ENCODE measurements at regions not wholly inside any gene's neighbourhood (a gene's known extent, or its start where the extent isn't known, plus 50 kb on each side); places are given as distances from the start of the nearest gene placed in this dataset.

- intact Hi-C loops (cut with micrococcal nuclease) (no loop called here), in situ Hi-C loops (cut with MboI) (no loop called here)
- Histone ChIP-seq H3K4me3 (no peak overlapping the region), H3K27ac (ENCODE audit: extremely low read depth, low read depth, low read length) (no peak overlapping the region), H3K9ac (ENCODE audit: insufficient read depth in 1 of 2, low read depth in 2 of 2, low read length in 2 of 2) (no peak overlapping the region), H3K79me2 (ENCODE audit: control insufficient read depth, insufficient read depth, low read length) (no peaks in the 10 kb centered on the region), H2AFZ (ENCODE audit: low read depth, low read length) (no peak overlapping the region), H3K4me2 (ENCODE audit: insufficient read depth, low read length) (no peak overlapping the region), H3K9me1 (ENCODE audit: control insufficient read depth, insufficient read depth, low read length) (no peaks in the 10 kb centered on the region), H3K9me3 (replicated peaks; ENCODE audit: control insufficient read depth, insufficient read depth, low read depth, low read length) (no peaks in the 10 kb centered on the region), H3K4me1 (replicated peaks in 1 of 2; ENCODE audit: control insufficient read depth in 2 of 2, insufficient read depth in 2 of 2, low read length in 2 of 2) (no peaks in the 10 kb centered on the region), H4K20me1 (replicated peaks; ENCODE audit: control insufficient read depth, insufficient read depth, low read length) (no peaks in the 10 kb centered on the region), H3K36me3 (ENCODE audit: control insufficient read depth, insufficient read depth, low read length) (no peaks in the 10 kb centered on the region), H3K27me3 (ENCODE audit: control insufficient read depth in 2 of 2, insufficient read depth in 2 of 2, low read length in 2 of 2) (no peaks in the 10 kb centered on the region)
- FAIRE-seq (no peak), DNase-seq (ENCODE audit: extremely low read depth in 1 of 4, low spot score in 3 of 4) (no peak), ATAC-seq (no peak)
- WGBS (ENCODE audit: insufficient coverage, low coverage, missing lambda C conversion rate) = 0% methylated on average over 1 of the region's 1 CpG
- ChIA-PET CTCF (ENCODE audit: low intra/inter-chr PET ratio) (no interaction called here), POLR2A (no interaction called here)
- no TSS peak for BruUV-seq (replicated peaks)
- no peak for TF ChIP-seq BRD4 (IDR thresholded peaks at IDR 0.05)
- TF ChIP-seq DNMT1 (IDR thresholded peaks at IDR 0.05) = no peak
Measured at GRCh38 chr4:175087145-175087544, 169.0 kb downstream of the ADAM29 start.

GRCh38 chr4:175090116-175090515 is 172.0 kb downstream of the ADAM29 start:
- Histone ChIP-seq H3K9me3 (replicated peaks; ENCODE audit: control insufficient read depth, insufficient read depth, low read depth, low read length) (no peaks in the 10 kb centered on the region), H3K4me3 (no peak overlapping the region), H3K4me2 (ENCODE audit: insufficient read depth, low read length) (no peak overlapping the region), H3K27ac (ENCODE audit: extremely low read depth, low read depth, low read length) (no peak overlapping the region), H3K9ac (ENCODE audit: insufficient read depth in 1 of 2, low read depth in 2 of 2, low read length in 2 of 2) (no peak overlapping the region), H3K27me3 (ENCODE audit: control insufficient read depth in 2 of 2, insufficient read depth in 2 of 2, low read length in 2 of 2) (no peaks in the 10 kb centered on the region), H4K20me1 (replicated peaks; ENCODE audit: control insufficient read depth, insufficient read depth, low read length) (no peaks in the 10 kb centered on the region), H3K4me1 (replicated peaks in 1 of 2; ENCODE audit: control insufficient read depth in 2 of 2, insufficient read depth in 2 of 2, low read length in 2 of 2) (no peaks in the 10 kb centered on the region), H3K9me1 (ENCODE audit: control insufficient read depth, insufficient read depth, low read length) (no peaks in the 10 kb centered on the region), H3K79me2 (ENCODE audit: control insufficient read depth, insufficient read depth, low read length) (no peaks in the 10 kb centered on the region), H3K36me3 (ENCODE audit: control insufficient read depth, insufficient read depth, low read length) (no peaks in the 10 kb centered on the region), H2AFZ (ENCODE audit: low read depth, low read length) (no peak overlapping the region)
- 0% methylated on average over 2 of the region's 2 CpGs for WGBS (ENCODE audit: insufficient coverage, low coverage, missing lambda C conversion rate)
- ChIA-PET CTCF (ENCODE audit: low intra/inter-chr PET ratio) (no interaction called here), POLR2A (no interaction called here)
- in situ Hi-C loops (cut with MboI) (no loop called here), intact Hi-C loops (cut with micrococcal nuclease) (no loop called here)
- ATAC-seq = no peak
- FAIRE-seq = no peak
- BruUV-seq (replicated peaks) = no TSS peak
- no peak for DNase-seq (ENCODE audit: extremely low read depth in 1 of 4, low spot score in 3 of 4)
- no peak for TF ChIP-seq ZNF561 (CRISPR knock-in tag; conservative IDR thresholded peaks at IDR 0.05)
- no peak for TF ChIP-seq ZNF124 (CRISPR knock-in tag; IDR thresholded peaks at IDR 0.05)
- no peak for TF ChIP-seq STAT5A (IDR thresholded peaks at IDR 0.05; ENCODE audit: borderline replicate concordance, low read length)
- TF ChIP-seq ZNF584 (CRISPR knock-in tag; IDR thresholded peaks at IDR 0.05; ENCODE audit: low read depth) = no peak
- TF ChIP-seq FOXP1 (CRISPR knock-in tag; IDR thresholded peaks at IDR 0.05) = no peak
- no peak for TF ChIP-seq ZBTB2 (IDR thresholded peaks at IDR 0.05)
- TF ChIP-seq LEF1 (IDR thresholded peaks at IDR 0.05) = no peak
- no peak for TF ChIP-seq NEUROD1 (IDR thresholded peaks at IDR 0.05; ENCODE audit: borderline replicate concordance, low read depth, low read length, partially characterized antibody)
- no peak for TF ChIP-seq CBX3 (IDR thresholded peaks at IDR 0.05; ENCODE audit: borderline replicate concordance in 1 of 2, low read length in 2 of 2)
- no peak for TF ChIP-seq IRF2 (CRISPR knock-in tag; IDR thresholded peaks at IDR 0.05)
- no peak for TF ChIP-seq RBFOX2 (IDR thresholded peaks at IDR 0.05; ENCODE audit: low read depth, low read length)
- no peak for TF ChIP-seq GTF2F1 (IDR thresholded peaks at IDR 0.05; ENCODE audit: low read depth, low read length)
- no peak for TF ChIP-seq E2F5 (CRISPR knock-in tag; IDR thresholded peaks at IDR 0.05)
- no peak for TF ChIP-seq USF2 (CRISPR knock-in tag; IDR thresholded peaks at IDR 0.05)
- no peak for TF ChIP-seq SOX6 (IDR thresholded peaks at IDR 0.05)

Data from K562 (cell line).